ENCODE measurements at regions not wholly inside any gene's neighbourhood (a gene's known extent, or its start where the extent isn't known, plus 50 kb on each side); places are given as distances from the start of the nearest gene placed in this dataset.

DNA sequence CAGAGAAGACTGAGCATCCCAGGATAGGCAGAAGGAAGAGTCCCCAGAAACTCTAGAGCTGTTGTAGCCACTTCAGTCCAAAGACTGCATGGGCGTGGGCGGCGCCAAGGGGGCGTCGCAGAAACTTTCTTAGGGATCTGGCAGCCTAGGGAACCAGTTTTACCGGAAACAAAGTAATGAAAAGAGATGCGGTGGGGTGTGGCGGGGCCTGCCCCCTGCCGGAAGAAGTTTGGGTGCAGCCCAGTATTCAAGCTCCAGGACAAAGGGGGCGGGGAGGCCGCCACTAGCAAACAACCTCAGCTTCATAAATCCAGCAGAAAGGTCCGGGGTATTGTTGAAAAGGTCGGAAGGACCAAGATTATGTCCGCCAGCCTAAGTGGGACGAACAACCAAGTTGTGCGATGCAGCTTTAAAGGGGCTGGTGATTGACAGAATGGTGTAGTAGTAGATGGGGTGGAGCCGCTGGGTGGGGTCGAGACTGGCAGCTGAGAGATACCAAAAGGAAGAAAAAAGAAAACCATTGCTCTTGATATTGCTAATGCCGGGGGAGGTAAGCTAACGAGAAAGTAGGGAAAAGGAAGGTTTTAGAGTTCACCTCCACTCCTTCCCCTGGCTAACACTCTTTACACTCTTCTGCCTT is 190.5 kb downstream of the RRAGB start:
- no peaks in the 10 kb centered on the region for H3K4me1 ChIP-seq (replicated peaks in 1 of 2; ENCODE audit: control insufficient read depth in 2 of 2, insufficient read depth in 2 of 2, low read length in 2 of 2)
- no peak for FAIRE-seq
- peak overlapping the region; percentile 68 for H2AFZ ChIP-seq (ENCODE audit: low read depth, low read length)
- H3K9ac ChIP-seq (ENCODE audit: insufficient read depth in 1 of 2, low read depth in 2 of 2, low read length in 2 of 2): no peak overlapping the region
- no peaks in the 10 kb centered on the region for H3K79me2 ChIP-seq (ENCODE audit: control insufficient read depth, insufficient read depth, low read length)
- H3K27ac ChIP-seq (ENCODE audit: extremely low read depth, low read depth, low read length): no peak overlapping the region
- ChIA-PET POLR2A (no interaction called here), CTCF (ENCODE audit: low intra/inter-chr PET ratio) (no interaction called here)
- 0% methylated on average over 18 of the region's 20 CpGs for WGBS (ENCODE audit: insufficient coverage, low coverage, missing lambda C conversion rate)
- peak overlapping the region; percentile 36 for H3K4me3 ChIP-seq
- intact Hi-C loops (cut with micrococcal nuclease): no loop called here
- H3K9me3 ChIP-seq (replicated peaks; ENCODE audit: control insufficient read depth, insufficient read depth, low read depth, low read length): no peaks in the 10 kb centered on the region
- peak; percentile 89 for ATAC-seq
- in situ Hi-C loops (cut with MboI): no loop called here
- H3K27me3 ChIP-seq (ENCODE audit: control insufficient read depth in 2 of 2, insufficient read depth in 2 of 2, low read length in 2 of 2): no peaks in the 10 kb centered on the region
- H3K4me2 ChIP-seq (ENCODE audit: insufficient read depth, low read length): peak overlapping the region; percentile 46
- H3K36me3 ChIP-seq (ENCODE audit: control insufficient read depth, insufficient read depth, low read length): no peaks in the 10 kb centered on the region
- no peaks in the 10 kb centered on the region for H3K9me1 ChIP-seq (ENCODE audit: control insufficient read depth, insufficient read depth, low read length)
- DNase-seq (ENCODE audit: extremely low read depth in 1 of 4, low spot score in 3 of 4): peak; percentile 25 to 31 (median 28)
- no peaks in the 10 kb centered on the region for H4K20me1 ChIP-seq (replicated peaks; ENCODE audit: control insufficient read depth, insufficient read depth, low read length)
- no TSS peak for BruUV-seq (replicated peaks)
- TF ChIP-seq, protein P1, sequence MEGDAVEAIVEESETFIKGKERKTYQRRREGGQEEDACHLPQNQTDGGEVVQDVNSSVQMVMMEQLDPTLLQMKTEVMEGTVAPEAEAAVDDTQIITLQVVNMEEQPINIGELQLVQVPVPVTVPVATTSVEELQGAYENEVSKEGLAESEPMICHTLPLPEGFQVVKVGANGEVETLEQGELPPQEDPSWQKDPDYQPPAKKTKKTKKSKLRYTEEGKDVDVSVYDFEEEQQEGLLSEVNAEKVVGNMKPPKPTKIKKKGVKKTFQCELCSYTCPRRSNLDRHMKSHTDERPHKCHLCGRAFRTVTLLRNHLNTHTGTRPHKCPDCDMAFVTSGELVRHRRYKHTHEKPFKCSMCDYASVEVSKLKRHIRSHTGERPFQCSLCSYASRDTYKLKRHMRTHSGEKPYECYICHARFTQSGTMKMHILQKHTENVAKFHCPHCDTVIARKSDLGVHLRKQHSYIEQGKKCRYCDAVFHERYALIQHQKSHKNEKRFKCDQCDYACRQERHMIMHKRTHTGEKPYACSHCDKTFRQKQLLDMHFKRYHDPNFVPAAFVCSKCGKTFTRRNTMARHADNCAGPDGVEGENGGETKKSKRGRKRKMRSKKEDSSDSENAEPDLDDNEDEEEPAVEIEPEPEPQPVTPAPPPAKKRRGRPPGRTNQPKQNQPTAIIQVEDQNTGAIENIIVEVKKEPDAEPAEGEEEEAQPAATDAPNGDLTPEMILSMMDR (IDR thresholded peaks at IDR 0.05 in 2 of 3, conservative IDR thresholded peaks at IDR 0.05 in 1 of 3; ENCODE audit: insufficient read depth in 2 of 3, low read depth in 1 of 3, low read length in 3 of 3): peak in 2 of 3 experiments; percentile 32 to 37; a peak in 4 of 6 replicates
- no peak for TF ChIP-seq CHD2 (IDR thresholded peaks at IDR 0.05; ENCODE audit: low read depth, low read length)
- no peak for TF ChIP-seq THRAP3 (IDR thresholded peaks at IDR 0.05; ENCODE audit: borderline replicate concordance)
- TF ChIP-seq, protein P2, sequence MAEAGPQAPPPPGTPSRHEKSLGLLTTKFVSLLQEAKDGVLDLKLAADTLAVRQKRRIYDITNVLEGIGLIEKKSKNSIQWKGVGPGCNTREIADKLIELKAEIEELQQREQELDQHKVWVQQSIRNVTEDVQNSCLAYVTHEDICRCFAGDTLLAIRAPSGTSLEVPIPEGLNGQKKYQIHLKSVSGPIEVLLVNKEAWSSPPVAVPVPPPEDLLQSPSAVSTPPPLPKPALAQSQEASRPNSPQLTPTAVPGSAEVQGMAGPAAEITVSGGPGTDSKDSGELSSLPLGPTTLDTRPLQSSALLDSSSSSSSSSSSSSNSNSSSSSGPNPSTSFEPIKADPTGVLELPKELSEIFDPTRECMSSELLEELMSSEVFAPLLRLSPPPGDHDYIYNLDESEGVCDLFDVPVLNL (CRISPR knock-in tag; IDR thresholded peaks at IDR 0.05; ENCODE audit: low read depth): no peak
- TF ChIP-seq, protein P3, sequence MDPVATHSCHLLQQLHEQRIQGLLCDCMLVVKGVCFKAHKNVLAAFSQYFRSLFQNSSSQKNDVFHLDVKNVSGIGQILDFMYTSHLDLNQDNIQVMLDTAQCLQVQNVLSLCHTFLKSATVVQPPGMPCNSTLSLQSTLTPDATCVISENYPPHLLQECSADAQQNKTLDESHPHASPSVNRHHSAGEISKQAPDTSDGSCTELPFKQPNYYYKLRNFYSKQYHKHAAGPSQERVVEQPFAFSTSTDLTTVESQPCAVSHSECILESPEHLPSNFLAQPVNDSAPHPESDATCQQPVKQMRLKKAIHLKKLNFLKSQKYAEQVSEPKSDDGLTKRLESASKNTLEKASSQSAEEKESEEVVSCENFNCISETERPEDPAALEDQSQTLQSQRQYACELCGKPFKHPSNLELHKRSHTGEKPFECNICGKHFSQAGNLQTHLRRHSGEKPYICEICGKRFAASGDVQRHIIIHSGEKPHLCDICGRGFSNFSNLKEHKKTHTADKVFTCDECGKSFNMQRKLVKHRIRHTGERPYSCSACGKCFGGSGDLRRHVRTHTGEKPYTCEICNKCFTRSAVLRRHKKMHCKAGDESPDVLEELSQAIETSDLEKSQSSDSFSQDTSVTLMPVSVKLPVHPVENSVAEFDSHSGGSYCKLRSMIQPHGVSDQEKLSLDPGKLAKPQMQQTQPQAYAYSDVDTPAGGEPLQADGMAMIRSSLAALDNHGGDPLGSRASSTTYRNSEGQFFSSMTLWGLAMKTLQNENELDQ (CRISPR knock-in tag; IDR thresholded peaks at IDR 0.05; ENCODE audit: borderline replicate concordance): no peak
- no peak for TF ChIP-seq WHSC1 (IDR thresholded peaks at IDR 0.05; ENCODE audit: low read length)
- TF ChIP-seq, protein P4, sequence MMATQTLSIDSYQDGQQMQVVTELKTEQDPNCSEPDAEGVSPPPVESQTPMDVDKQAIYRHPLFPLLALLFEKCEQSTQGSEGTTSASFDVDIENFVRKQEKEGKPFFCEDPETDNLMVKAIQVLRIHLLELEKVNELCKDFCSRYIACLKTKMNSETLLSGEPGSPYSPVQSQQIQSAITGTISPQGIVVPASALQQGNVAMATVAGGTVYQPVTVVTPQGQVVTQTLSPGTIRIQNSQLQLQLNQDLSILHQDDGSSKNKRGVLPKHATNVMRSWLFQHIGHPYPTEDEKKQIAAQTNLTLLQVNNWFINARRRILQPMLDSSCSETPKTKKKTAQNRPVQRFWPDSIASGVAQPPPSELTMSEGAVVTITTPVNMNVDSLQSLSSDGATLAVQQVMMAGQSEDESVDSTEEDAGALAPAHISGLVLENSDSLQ (IDR thresholded peaks at IDR 0.05): peak; percentile 53; the same call in 1 of the 2 replicates
- peak in 1 of 2 experiments; percentile 65 for TF ChIP-seq NCOA2 (IDR thresholded peaks at IDR 0.05; ENCODE audit: partially characterized antibody in 2 of 2)
- TF ChIP-seq MTF1 (CRISPR knock-in tag; IDR thresholded peaks at IDR 0.05; ENCODE audit: borderline replicate concordance): no peak
- no peak for TF ChIP-seq HNRNPUL1 (IDR thresholded peaks at IDR 0.05; ENCODE audit: low read length)
- TF ChIP-seq, protein P5, sequence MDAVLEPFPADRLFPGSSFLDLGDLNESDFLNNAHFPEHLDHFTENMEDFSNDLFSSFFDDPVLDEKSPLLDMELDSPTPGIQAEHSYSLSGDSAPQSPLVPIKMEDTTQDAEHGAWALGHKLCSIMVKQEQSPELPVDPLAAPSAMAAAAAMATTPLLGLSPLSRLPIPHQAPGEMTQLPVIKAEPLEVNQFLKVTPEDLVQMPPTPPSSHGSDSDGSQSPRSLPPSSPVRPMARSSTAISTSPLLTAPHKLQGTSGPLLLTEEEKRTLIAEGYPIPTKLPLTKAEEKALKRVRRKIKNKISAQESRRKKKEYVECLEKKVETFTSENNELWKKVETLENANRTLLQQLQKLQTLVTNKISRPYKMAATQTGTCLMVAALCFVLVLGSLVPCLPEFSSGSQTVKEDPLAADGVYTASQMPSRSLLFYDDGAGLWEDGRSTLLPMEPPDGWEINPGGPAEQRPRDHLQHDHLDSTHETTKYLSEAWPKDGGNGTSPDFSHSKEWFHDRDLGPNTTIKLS (IDR thresholded peaks at IDR 0.05; ENCODE audit: borderline replicate concordance, low read depth): no peak
- 0 out of 2 replicates have a peak, but pooled peaks have one; percentile 19 for TF ChIP-seq ELF1 (tag; IDR thresholded peaks at IDR 0.05)
- peak; percentile 48; the same call in 1 of the 2 replicates for TF ChIP-seq EGR1 (conservative IDR thresholded peaks at IDR 0.05)
- TF ChIP-seq CBFA2T2 (conservative IDR thresholded peaks at IDR 0.05): no peak

All from K562 (cell line).